ENCODE measurements at regions not wholly inside any gene's neighbourhood (a gene's known extent, or its start where the extent isn't known, plus 50 kb on each side); places are given as distances from the start of the nearest gene placed in this dataset.
"Not testable (repeated sequence)": the region's sequence is repeated elsewhere in the genome, so short reads cannot be mapped to it uniquely, and the experiment has no call there.

GRCh38 chr7:45420843-45421495 lies 153.2 kb upstream of the ADCY1 start:
- in situ Hi-C loops (cut with HindIII; ENCODE audit: low pct_unique_long_range_greater_than_20kb, low sequenced_read_pairs): no loop called here
- no peak for DNase-seq (ENCODE audit: low read depth)

- in situ Hi-C loops (cut with HindIII; ENCODE audit: low pct_unique_long_range_greater_than_20kb, low sequenced_read_pairs): no loop called here
- DNase-seq (ENCODE audit: low read depth): no peak
Measured at GRCh38 chr7:45421806-45422205, 152.4 kb upstream of the ADCY1 start.

- no peak for DNase-seq (ENCODE audit: low read depth)
- in situ Hi-C loops (cut with HindIII; ENCODE audit: low pct_unique_long_range_greater_than_20kb, low sequenced_read_pairs): no loop called here
Measured at GRCh38 chr7:45430397-45430796, 143.8 kb upstream of the ADCY1 start.

GRCh38 chr7:45434167-45434784 lies 139.9 kb upstream of the ADCY1 start:
- in situ Hi-C loops (cut with HindIII; ENCODE audit: low pct_unique_long_range_greater_than_20kb, low sequenced_read_pairs): no loop called here
- no peak for DNase-seq (ENCODE audit: low read depth)

GRCh38 chr7:45435131-45435530 lies 139.0 kb upstream of the ADCY1 start:
- in situ Hi-C loops (cut with HindIII; ENCODE audit: low pct_unique_long_range_greater_than_20kb, low sequenced_read_pairs): no loop called here
- DNase-seq (ENCODE audit: low read depth): no peak

GRCh38 chr7:45435846-45436245 lies 138.3 kb upstream of the ADCY1 start:
- in situ Hi-C loops (cut with HindIII; ENCODE audit: low pct_unique_long_range_greater_than_20kb, low sequenced_read_pairs): no loop called here
- no peak for DNase-seq (ENCODE audit: low read depth)

GRCh38 chr7:45440776-45441175 lies 133.4 kb upstream of the ADCY1 start:
- DNase-seq (ENCODE audit: low read depth); in situ Hi-C loops (cut with HindIII; ENCODE audit: low pct_unique_long_range_greater_than_20kb, low sequenced_read_pairs): not testable (repeated sequence)

- no peak for DNase-seq (ENCODE audit: low read depth)
- in situ Hi-C loops (cut with HindIII; ENCODE audit: low pct_unique_long_range_greater_than_20kb, low sequenced_read_pairs): no loop called here
Measured at GRCh38 chr7:45443263-45443662, 130.9 kb upstream of the ADCY1 start.

GRCh38 chr7:45446195-45446944 lies 127.8 kb upstream of the ADCY1 start:
- DNase-seq (ENCODE audit: low read depth): no peak
- in situ Hi-C loops (cut with HindIII; ENCODE audit: low pct_unique_long_range_greater_than_20kb, low sequenced_read_pairs): no loop called here

- no peak for DNase-seq (ENCODE audit: low read depth)
- in situ Hi-C loops (cut with HindIII; ENCODE audit: low pct_unique_long_range_greater_than_20kb, low sequenced_read_pairs): no loop called here
Measured at GRCh38 chr7:45447296-45447695, 126.9 kb upstream of the ADCY1 start.

- in situ Hi-C loops (cut with HindIII; ENCODE audit: low pct_unique_long_range_greater_than_20kb, low sequenced_read_pairs): no loop called here
- no peak for DNase-seq (ENCODE audit: low read depth)
Measured at GRCh38 chr7:45450571-45451204, 123.5 kb upstream of the ADCY1 start.

- DNase-seq (ENCODE audit: low read depth): no peak
- in situ Hi-C loops (cut with HindIII; ENCODE audit: low pct_unique_long_range_greater_than_20kb, low sequenced_read_pairs): no loop called here
Measured at GRCh38 chr7:45451342-45452035, 122.7 kb upstream of the ADCY1 start.

- no peak for DNase-seq (ENCODE audit: low read depth)
- in situ Hi-C loops (cut with HindIII; ENCODE audit: low pct_unique_long_range_greater_than_20kb, low sequenced_read_pairs): no loop called here
Measured at GRCh38 chr7:45454771-45455170, 119.4 kb upstream of the ADCY1 start.

- DNase-seq (ENCODE audit: low read depth): no peak
- in situ Hi-C loops (cut with HindIII; ENCODE audit: low pct_unique_long_range_greater_than_20kb, low sequenced_read_pairs): no loop called here
Measured at GRCh38 chr7:45455662-45456061, 118.5 kb upstream of the ADCY1 start.

GRCh38 chr7:45456105-45456504 lies 118.1 kb upstream of the ADCY1 start:
- in situ Hi-C loops (cut with HindIII; ENCODE audit: low pct_unique_long_range_greater_than_20kb, low sequenced_read_pairs): no loop called here
- no peak for DNase-seq (ENCODE audit: low read depth)

- in situ Hi-C loops (cut with HindIII; ENCODE audit: low pct_unique_long_range_greater_than_20kb, low sequenced_read_pairs): no loop called here
- DNase-seq (ENCODE audit: low read depth): no peak
Measured at GRCh38 chr7:45456747-45457524, 117.2 kb upstream of the ADCY1 start.

GRCh38 chr7:45457591-45457990 lies 116.6 kb upstream of the ADCY1 start:
- in situ Hi-C loops (cut with HindIII; ENCODE audit: low pct_unique_long_range_greater_than_20kb, low sequenced_read_pairs): no loop called here
- DNase-seq (ENCODE audit: low read depth): no peak

- in situ Hi-C loops (cut with HindIII; ENCODE audit: low pct_unique_long_range_greater_than_20kb, low sequenced_read_pairs): no loop called here
Measured at GRCh38 chr7:45459476-45459875, 114.7 kb upstream of the ADCY1 start.

More at GRCh38 chr7:45459476-45459875, 114.7 kb upstream of the ADCY1 start:
- no peak for DNase-seq (ENCODE audit: low read depth)

All from Caki2 (cell line).